Brain microvascular endothelial cell (primary cell): ENCODE measurements at regions not wholly inside any gene's neighbourhood (a gene's known extent, or its start where the extent isn't known, plus 50 kb on each side); places are given as distances from the start of the nearest gene placed in this dataset.
"Not testable (repeated sequence)": the region's sequence is repeated elsewhere in the genome, so short reads cannot be mapped to it uniquely, and the experiment has no call there.

Experiments used
- DNase-seq: peaks from one replicate; pipeline ENCODE4 v3.0.0-alpha.2; 2020
- H3K27ac ChIP-seq: fragments of 250-450 bp; sonication (Bioruptor Pico); 2 replicates; pipeline ENCODE4 v1.5.1; 2020; ENCODE audit warnings: mild to moderate bottlenecking, moderate library complexity
- H3K27me3 ChIP-seq: fragments of 250-450 bp; sonication (Bioruptor Pico); replicated peaks from 2 replicates; pipeline ENCODE4 v1.5.1; 2020; ENCODE audit warnings: mild to moderate bottlenecking
- H3K36me3 ChIP-seq: fragments of 250-450 bp; sonication (Bioruptor Pico); replicated peaks from 2 replicates; pipeline ENCODE4 v1.5.1; 2020; ENCODE audit warnings: mild to moderate bottlenecking
- H3K4me3 ChIP-seq: 2 replicates; pipeline ENCODE4 v1.5.1; 2011; ENCODE audit warnings: low read depth, mild to moderate bottlenecking, control low read depth, low read length, moderate library complexity
- in situ Hi-C: cut with HindIII; loops from 2 replicates; pipeline ENCODE4 v1.10.0; 2017; ENCODE audit warnings: low sequenced_read_pairs, low pct_ligation_motif_present
- TF ChIP-seq, protein P1 (sequence below): IDR thresholded peaks from 2 replicates; pipeline ENCODE4 v1.5.1; 2011; ENCODE audit warnings: low read depth, mild to moderate bottlenecking, moderate library complexity, low read length, control low read depth, inconsistent platforms; ENCODE audit errors: missing control alignments

DNA sequence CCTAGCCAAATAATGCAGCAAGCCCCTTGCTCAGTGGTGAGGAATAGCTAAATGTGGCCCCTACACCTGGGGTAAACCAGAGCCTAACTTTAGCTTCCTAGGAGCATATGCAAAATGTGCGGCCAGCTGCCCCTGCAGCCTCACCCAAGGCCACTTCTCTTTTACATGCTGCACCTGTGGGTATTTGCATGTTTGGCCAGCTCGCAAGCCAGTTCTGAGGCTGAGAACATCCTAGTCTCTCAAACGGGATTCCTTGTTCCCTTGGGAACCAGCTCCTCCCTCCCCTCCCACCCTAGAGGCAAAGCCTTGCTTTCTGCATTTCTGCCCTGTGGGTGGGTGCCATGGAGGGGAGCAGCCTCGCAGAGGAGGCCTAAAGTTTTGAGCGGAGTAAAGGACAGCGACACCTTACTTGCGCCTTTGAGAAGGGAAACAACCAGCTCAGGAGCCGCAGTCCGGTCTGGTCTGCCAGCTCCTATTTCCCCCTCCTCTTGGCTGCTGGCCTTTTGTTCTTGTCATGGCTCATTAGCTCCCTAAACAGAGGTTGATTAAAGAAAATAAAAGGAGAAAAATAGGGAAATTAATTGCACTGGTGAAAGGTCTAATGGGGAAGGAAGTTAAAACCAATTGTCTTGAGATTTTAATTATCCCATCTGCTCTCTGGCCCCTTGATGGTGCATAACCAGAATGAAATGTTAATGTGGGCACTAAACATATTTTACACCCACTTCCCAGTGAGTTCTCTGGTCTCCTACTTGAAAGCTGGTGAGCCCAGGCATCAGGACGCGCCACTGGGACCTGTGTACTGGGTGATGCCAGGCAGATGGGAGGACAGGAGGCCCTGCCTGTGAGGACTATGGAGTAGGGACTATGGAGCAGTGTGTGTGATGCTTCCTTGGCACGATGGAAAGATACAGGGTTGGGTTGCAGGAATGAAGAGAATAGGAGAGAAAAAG is 68.7 kb downstream of the TEX35 start:
- Histone ChIP-seq H3K36me3 (no peaks in the 10 kb centered on the region), H3K27ac (no peak overlapping the region), H3K4me3 (no peak overlapping the region), H3K27me3 (no peaks in the 10 kb centered on the region)
- DNase-seq = no peak
- TF ChIP-seq, protein P1, sequence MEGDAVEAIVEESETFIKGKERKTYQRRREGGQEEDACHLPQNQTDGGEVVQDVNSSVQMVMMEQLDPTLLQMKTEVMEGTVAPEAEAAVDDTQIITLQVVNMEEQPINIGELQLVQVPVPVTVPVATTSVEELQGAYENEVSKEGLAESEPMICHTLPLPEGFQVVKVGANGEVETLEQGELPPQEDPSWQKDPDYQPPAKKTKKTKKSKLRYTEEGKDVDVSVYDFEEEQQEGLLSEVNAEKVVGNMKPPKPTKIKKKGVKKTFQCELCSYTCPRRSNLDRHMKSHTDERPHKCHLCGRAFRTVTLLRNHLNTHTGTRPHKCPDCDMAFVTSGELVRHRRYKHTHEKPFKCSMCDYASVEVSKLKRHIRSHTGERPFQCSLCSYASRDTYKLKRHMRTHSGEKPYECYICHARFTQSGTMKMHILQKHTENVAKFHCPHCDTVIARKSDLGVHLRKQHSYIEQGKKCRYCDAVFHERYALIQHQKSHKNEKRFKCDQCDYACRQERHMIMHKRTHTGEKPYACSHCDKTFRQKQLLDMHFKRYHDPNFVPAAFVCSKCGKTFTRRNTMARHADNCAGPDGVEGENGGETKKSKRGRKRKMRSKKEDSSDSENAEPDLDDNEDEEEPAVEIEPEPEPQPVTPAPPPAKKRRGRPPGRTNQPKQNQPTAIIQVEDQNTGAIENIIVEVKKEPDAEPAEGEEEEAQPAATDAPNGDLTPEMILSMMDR = no peak
- in situ Hi-C loops = no loop called here

DNA sequence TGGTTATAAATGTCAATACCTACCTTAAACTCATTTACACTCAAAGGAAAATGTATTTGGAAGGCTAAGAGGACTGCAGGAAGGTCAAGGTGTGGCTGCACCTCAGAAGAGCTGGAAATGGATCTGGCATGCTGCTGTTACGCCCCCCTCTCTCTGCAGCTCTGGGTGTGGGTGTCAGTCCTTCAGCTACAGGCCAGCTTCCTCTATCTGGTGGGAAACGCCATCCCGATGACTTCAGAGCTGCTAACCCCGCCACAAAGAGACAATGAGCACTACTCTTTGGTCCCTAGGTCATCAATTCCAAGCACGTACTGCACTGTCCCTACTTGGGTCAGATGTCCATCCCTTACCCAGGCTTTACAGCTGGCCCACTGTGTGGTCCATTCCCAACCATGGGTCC is 74.2 kb downstream of the TEX35 start:
- DNase-seq = no peak
- no peak overlapping the region for H3K27ac ChIP-seq
- H3K27me3 ChIP-seq = no peaks in the 10 kb centered on the region
- in situ Hi-C loops = no loop called here
- H3K4me3 ChIP-seq = no peak overlapping the region
- H3K36me3 ChIP-seq = no peaks in the 10 kb centered on the region
- TF ChIP-seq, protein P1 = no peak

DNA sequence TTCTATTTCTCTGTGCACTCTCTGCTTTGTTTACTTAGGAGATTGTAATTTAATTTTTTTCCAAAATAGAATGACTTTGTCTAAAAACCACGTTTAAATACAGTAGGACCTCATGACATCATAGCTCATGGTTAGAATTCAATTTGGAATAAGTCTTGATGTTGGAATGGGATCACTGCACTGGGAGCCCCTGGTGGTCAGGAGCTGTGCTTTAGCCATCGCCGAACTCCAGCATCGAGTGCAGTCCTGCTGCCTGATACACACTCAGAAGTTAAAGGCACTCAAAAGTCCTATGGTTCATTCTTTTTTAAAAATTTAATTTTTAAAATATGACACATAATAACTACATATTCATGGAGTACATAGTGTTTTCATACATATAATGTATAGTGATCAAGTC is 75.1 kb downstream of the TEX35 start:
- TF ChIP-seq, protein P1 = peak; percentile 17
- no peak overlapping the region for H3K27ac ChIP-seq
- no peaks in the 10 kb centered on the region for H3K36me3 ChIP-seq
- no peak overlapping the region for H3K4me3 ChIP-seq
- in situ Hi-C loops = no loop called here
- no peak for DNase-seq
- no peaks in the 10 kb centered on the region for H3K27me3 ChIP-seq

DNA sequence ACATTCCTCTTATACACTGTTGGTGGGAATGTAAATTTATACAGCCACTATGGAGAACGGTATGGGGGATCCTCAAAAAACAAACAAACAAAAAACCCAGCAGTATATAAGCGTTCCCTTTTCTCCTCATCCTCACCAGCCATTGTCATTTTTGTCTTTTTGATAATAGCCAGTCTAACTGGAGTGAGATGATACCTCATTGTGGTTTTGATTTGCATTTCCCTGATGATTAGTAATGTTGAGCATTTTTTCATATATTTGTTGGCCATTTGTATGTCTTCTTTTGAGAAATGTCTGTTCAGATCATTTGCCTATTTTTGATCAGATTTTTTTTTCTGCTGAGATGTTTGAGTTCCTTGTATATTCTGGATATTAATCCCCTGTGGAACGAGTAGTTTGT is 76.1 kb downstream of the TEX35 start:
- in situ Hi-C loops = not testable (repeated sequence)

DNA sequence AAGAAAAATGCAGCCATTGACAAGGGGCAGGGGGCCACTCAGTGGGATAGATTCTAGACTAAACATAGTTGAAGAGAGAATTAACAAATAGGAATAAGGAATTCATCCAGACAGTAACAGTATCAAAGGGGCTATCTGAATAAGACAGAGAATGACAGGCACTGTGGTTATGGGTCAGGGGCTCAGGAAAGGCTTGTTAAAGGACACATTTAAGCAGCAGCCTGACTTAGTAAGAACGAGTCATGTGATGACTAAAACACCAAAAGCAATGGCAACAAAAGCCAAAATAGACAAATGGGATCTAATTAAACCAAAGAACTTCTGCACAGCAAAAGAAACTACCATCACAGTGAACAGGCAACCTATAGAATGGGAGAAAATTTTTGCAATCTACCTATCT is 78.9 kb downstream of the TEX35 start:
- H3K4me3 ChIP-seq, H3K27me3 ChIP-seq, H3K27ac ChIP-seq, H3K36me3 ChIP-seq, DNase-seq, in situ Hi-C loops: not testable (repeated sequence)

More for the DNA sequence above, 76.1 kb downstream of the TEX35 start:
- not testable (repeated sequence) for H3K36me3 ChIP-seq, H3K4me3 ChIP-seq, H3K27ac ChIP-seq, DNase-seq, H3K27me3 ChIP-seq

DNA sequence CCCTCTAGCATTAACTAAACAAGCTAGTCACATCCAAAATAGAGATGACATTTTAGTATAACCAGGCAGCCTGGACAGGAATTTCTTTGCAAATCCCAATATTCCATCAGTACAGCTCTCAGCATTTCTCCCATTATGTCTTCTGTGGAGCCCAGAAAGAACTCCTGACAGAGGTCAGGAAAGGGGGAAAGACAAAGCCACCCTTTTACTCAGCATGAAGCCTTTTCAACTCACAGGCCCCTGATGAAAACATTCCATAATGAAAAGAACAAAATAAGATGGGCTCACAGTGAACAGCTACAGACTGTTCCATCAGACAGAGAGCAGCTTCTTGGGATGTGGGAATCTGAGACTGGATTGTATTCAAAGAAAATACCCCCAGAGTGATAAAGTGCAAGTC is 80.6 kb downstream of the TEX35 start:
- Histone ChIP-seq H3K27ac (no peak overlapping the region), H3K36me3 (no peaks in the 10 kb centered on the region), H3K27me3 (no peaks in the 10 kb centered on the region), H3K4me3 (no peak overlapping the region)
- no peak for DNase-seq
- in situ Hi-C loops = no loop called here
- TF ChIP-seq, protein P1 = no peak

DNA sequence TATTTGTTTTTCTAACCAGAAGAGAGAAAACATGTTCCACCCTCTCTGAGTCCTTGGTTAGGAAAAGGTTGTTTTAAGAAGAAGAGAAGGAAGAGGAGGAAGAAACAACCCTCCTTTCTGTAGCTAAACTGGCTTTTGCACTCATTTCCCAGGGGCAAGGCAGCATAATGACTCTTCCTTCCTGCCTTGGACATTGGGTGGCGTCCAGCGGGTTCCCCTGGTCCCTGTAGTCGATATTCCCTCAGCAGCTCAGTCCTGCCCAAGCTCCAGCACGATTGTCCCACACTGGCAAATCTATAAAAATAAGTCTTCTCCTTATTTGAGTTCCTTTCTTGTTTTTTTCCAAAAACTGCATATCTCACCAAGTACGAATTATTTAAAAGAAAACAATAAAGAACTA is 81.2 kb downstream of the TEX35 start:
- H3K36me3 ChIP-seq = no peaks in the 10 kb centered on the region
- in situ Hi-C loops = no loop called here
- TF ChIP-seq, protein P1 = no peak
- H3K4me3 ChIP-seq = no peak overlapping the region
- H3K27ac ChIP-seq = no peak overlapping the region
- no peaks in the 10 kb centered on the region for H3K27me3 ChIP-seq
- DNase-seq = no peak
